ENCODE measurements at regions not wholly inside any gene's neighbourhood (a gene's known extent, or its start where the extent isn't known, plus 50 kb on each side); places are given as distances from the start of the nearest gene placed in this dataset.

DNA sequence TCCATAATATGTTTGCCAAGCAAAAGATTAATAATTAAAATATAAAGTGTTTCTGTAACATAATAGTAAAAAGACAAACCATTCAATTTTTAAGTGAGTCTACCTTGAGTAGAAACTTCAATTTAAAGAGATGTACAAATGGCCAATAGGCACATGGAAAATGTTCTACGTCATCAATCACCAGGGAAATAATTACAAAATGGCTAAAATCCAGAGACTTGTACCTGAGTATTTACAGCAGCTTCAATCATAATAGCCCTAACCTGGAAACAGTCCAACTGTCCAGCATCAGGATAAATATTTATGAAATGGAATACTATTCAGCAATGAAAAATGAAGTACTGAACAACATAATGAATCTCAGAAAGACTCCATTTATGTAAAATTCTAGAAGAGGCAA lies 95.5 kb upstream of the FAR2 start:
- DNase-seq (no peak), ATAC-seq (no peak)
- no peaks in the 10 kb centered on the region for H3K36me3 ChIP-seq (ENCODE audit: control insufficient read depth, insufficient read depth, low read length)
- peaks cover 1 to 8% of the 10 kb centered on the region in 2 donors for H3K27me3 Mint-ChIP-seq (ENCODE audit: low read depth in 2 of 2)
- H3K36me3 Mint-ChIP-seq = no peaks in the 10 kb centered on the region
- no peaks in the 10 kb centered on the region for H3K4me1 Mint-ChIP-seq
- WGBS (ENCODE audit: insufficient coverage) = 100% methylated on average over 1 of the region's 1 CpG
- no peak overlapping the region for H3K4me3 ChIP-seq (ENCODE audit: low read length)
- no peak overlapping the region for H3K4me3 Mint-ChIP-seq
- TF ChIP-seq, protein P1, sequence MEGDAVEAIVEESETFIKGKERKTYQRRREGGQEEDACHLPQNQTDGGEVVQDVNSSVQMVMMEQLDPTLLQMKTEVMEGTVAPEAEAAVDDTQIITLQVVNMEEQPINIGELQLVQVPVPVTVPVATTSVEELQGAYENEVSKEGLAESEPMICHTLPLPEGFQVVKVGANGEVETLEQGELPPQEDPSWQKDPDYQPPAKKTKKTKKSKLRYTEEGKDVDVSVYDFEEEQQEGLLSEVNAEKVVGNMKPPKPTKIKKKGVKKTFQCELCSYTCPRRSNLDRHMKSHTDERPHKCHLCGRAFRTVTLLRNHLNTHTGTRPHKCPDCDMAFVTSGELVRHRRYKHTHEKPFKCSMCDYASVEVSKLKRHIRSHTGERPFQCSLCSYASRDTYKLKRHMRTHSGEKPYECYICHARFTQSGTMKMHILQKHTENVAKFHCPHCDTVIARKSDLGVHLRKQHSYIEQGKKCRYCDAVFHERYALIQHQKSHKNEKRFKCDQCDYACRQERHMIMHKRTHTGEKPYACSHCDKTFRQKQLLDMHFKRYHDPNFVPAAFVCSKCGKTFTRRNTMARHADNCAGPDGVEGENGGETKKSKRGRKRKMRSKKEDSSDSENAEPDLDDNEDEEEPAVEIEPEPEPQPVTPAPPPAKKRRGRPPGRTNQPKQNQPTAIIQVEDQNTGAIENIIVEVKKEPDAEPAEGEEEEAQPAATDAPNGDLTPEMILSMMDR (IDR thresholded peaks at IDR 0.05) = no peak
- no peak overlapping the region for H3K27ac ChIP-seq (ENCODE audit: low read length)
- H3K9me3 Mint-ChIP-seq = peaks cover 0 to 2% of the 10 kb centered on the region in 2 donors
- H3K9me3 ChIP-seq (ENCODE audit: control insufficient read depth, insufficient read depth, low read length) = no peaks in the 10 kb centered on the region
- intact Hi-C loops (cut with micrococcal nuclease) = no loop called here
- no peak overlapping the region for H3K27ac Mint-ChIP-seq
- H3K27me3 ChIP-seq (ENCODE audit: control insufficient read depth, insufficient read depth, low read length) = no peaks in the 10 kb centered on the region
- no peaks in the 10 kb centered on the region for H3K4me1 ChIP-seq (ENCODE audit: control insufficient read depth, insufficient read depth, low read length)

DNA sequence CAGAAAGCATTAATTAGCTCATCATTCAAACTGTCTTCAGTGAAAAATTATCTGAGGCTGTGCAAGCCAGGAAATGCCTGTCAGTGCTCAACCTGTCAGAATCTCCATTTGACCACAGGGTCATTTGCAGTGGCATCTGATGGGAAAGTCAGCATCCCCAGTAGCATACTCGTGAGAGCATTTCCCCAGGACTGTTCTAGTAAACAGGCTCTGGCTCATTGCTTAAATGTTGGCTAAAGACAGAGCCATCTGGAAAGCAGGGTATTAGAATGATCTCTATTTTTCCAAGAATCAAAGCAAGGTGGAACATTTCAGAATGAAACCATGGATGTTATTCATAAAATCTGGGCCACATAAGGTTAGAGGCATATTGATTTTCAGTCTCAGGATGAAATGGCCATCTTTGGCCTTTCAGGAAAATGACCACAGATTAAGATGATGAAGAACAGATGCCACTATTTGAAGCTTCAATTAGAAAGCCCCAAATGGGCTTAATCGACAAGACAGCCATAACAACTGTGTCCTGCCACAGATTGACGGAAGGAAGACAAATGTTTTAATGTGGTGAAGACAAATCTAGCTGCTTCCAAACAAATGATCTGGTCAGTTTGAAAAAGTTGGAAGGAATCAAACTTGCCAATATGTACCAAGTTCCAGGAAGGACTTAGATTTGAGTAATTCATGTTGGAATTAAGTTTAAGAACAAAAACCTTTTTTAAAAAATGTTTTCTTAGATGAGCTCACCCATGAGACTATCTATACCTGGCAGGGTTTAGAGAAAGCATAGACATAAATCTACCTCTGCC lies 94.0 kb upstream of the FAR2 start:
- no peaks in the 10 kb centered on the region for H3K36me3 ChIP-seq (ENCODE audit: control insufficient read depth, insufficient read depth, low read length)
- Mint-ChIP-seq H3K4me1 (no peaks in the 10 kb centered on the region), H3K36me3 (no peaks in the 10 kb centered on the region), H3K9me3 (no peaks in the 10 kb centered on the region), H3K27me3 (ENCODE audit: low read depth in 2 of 2) (peaks cover 0 to 6% of the 10 kb centered on the region in 2 donors), H3K27ac (no peak overlapping the region), H3K4me3 (no peak overlapping the region)
- no peaks in the 10 kb centered on the region for H3K4me1 ChIP-seq (ENCODE audit: control insufficient read depth, insufficient read depth, low read length)
- H3K9me3 ChIP-seq (ENCODE audit: control insufficient read depth, insufficient read depth, low read length) = no peaks in the 10 kb centered on the region
- ATAC-seq (no peak), DNase-seq (no peak)
- no peak overlapping the region for H3K27ac ChIP-seq (ENCODE audit: low read length)
- H3K4me3 ChIP-seq (ENCODE audit: low read length) = no peak overlapping the region
- intact Hi-C loops (cut with micrococcal nuclease) = no loop called here
- 71% methylated on average over 3 of the region's 3 CpGs for WGBS (ENCODE audit: insufficient coverage)
- TF ChIP-seq, protein P1 (IDR thresholded peaks at IDR 0.05) = no peak
- no peaks in the 10 kb centered on the region for H3K27me3 ChIP-seq (ENCODE audit: control insufficient read depth, insufficient read depth, low read length)

DNA sequence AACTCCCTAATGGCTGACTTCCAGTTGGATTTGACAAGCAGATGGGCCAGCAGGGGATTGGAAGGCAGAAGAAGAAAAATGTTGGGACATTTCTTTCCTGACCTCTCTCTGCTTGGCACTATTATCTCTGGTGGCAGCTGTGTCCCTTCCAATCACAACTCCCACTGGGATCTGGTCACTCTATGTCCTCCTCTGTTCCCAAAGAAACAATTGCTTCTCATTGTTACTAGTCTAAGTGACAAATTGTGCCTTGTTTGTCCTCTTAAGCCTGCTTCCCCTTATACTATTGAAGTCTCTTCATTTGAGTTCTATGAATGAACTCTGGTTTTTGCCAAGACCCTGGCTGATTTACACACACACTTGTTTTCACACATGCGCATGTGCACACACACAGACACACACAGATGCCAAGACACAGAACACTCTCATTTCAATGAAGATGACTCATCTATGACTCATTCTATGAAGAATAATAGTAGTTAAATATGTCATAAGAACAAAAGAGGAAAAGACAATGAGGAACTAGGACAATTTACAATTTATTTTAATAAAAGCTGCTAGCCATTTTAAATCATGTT lies 83.0 kb upstream of the FAR2 start:
- TF ChIP-seq, protein P1 (IDR thresholded peaks at IDR 0.05) = no peak
- ATAC-seq (no peak), DNase-seq (no peak)
- Mint-ChIP-seq H3K36me3 (no peaks in the 10 kb centered on the region), H3K27me3 (ENCODE audit: low read depth in 2 of 2) (peaks cover 3 to 19% of the 10 kb centered on the region in 2 donors), H3K4me3 (no peak overlapping the region), H3K27ac (no peak overlapping the region), H3K9me3 (no peaks in the 10 kb centered on the region), H3K4me1 (no peaks in the 10 kb centered on the region)
- 78% methylated on average over 1 of the region's 1 CpG for WGBS (ENCODE audit: insufficient coverage)
- intact Hi-C loops (cut with micrococcal nuclease) = no loop called here
- Histone ChIP-seq H3K36me3 (ENCODE audit: control insufficient read depth, insufficient read depth, low read length) (no peaks in the 10 kb centered on the region), H3K4me3 (ENCODE audit: low read length) (no peak overlapping the region), H3K9me3 (ENCODE audit: control insufficient read depth, insufficient read depth, low read length) (no peaks in the 10 kb centered on the region), H3K4me1 (ENCODE audit: control insufficient read depth, insufficient read depth, low read length) (no peaks in the 10 kb centered on the region), H3K27ac (ENCODE audit: low read length) (no peak overlapping the region), H3K27me3 (ENCODE audit: control insufficient read depth, insufficient read depth, low read length) (no peaks in the 10 kb centered on the region)

All from natural killer cell (primary cell).